H1 (cell line): ENCODE measurements at regions not wholly inside any gene's neighbourhood (a gene's known extent, or its start where the extent isn't known, plus 50 kb on each side); places are given as distances from the start of the nearest gene placed in this dataset.

Experiments
- BACH1 ChIP-seq: IDR thresholded peaks from 2 replicates; pipeline ENCODE4 v1.6.1; 2012; ENCODE audit warnings: low read length, improper control_type of control experiment
- BCL11A ChIP-seq, 2 experiments: IDR thresholded peaks; one replicate each; pipeline ENCODE4 v1.6.1; 2011; ENCODE audit warnings: low read depth in 2 of 2, low read length in 2 of 2, mild to moderate bottlenecking in 2 of 2
- CHD1 ChIP-seq: IDR thresholded peaks from 2 replicates; pipeline ENCODE4 v1.6.1; 2012; ENCODE audit warnings: low read depth, low read length, improper control_type of control experiment
- TAF1 ChIP-seq: IDR thresholded peaks from 2 replicates; pipeline ENCODE4 v1.6.1; 2011; ENCODE audit warnings: mild to moderate bottlenecking, low read depth, low read length
- TAF7 ChIP-seq: optimal IDR thresholded peaks from 2 replicates; pipeline ENCODE3; 2011; ENCODE audit warnings: low read depth, mild to moderate bottlenecking, inconsistent platforms, low read length, moderate library complexity, borderline replicate concordance
- YY1 ChIP-seq: IDR thresholded peaks from 2 replicates; pipeline ENCODE4 v1.6.1; 2011; ENCODE audit warnings: low read depth, mild to moderate bottlenecking, low read length

- TF ChIP-seq BCL11A (IDR thresholded peaks at IDR 0.05; ENCODE audit: low read depth in 2 of 2, low read length in 2 of 2) (no peak), TAF1 (no peak), YY1 (no peak), BACH1 (no peak), TAF7 (no peak), CHD1 (no peak)
Measured at GRCh38 chr21:35743571-35743970, 316.8 kb downstream of the SETD4 start (continued).
